Left cardiac atrium (tissue), 4 donors: ENCODE measurements at regions not wholly inside any gene's neighbourhood (a gene's known extent, or its start where the extent isn't known, plus 50 kb on each side); places are given as distances from the start of the nearest gene placed in this dataset.

Source experiments
- ATAC-seq, 2 donors: fragments of 200-7000 bp; cut with Tn5 transposase; one replicate each; pipeline ENCODE4 v1.9.1; 2020; ENCODE audit warnings: mild to moderate bottlenecking in 2 of 2, moderate library complexity in 2 of 2
- DNase-seq: peaks from one replicate; pipeline ENCODE4 v3.0.0-alpha.2; 2020
- intact Hi-C, 2 donors: fragments of 100-400 bp; cut with DNase I; formaldehyde crosslinking; loops; one replicate each; pipeline versions ENCODE4 v1.14.1 to v1.15.1; 2022 to 2023
- donor health status: DM: no; HTN: yes; CAD: no.
- donor health status: DM: no; HTN: yes; CAD: no; lungs with severe emphysema.
- donor health status: DM: yes; HTN: yes; CAD: no.
- donor health status: Dilated cardiomyopathy.

DNA sequence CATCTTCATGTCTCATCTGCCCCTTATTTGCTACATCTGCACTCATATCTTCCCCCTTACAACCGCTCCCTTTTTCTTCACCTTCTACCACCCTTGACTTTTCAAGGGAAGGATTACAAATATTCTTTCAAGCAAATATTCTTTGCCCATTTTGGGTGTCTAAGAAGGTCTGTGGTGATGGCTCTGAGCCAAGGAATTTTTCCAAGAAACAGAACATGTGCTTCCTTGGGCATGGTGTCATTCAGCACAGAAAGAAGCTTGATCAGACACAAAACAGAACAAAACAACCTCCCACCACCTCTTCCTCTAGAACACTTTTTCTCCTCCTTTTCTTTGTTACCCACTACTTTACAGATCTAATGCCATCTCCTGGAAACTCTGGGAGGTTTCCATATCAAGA, 313.7 kb downstream of the SATB2 start:
- intact Hi-C loops = no loop called here
- DNase-seq (no peak), ATAC-seq (no peak)

DNA sequence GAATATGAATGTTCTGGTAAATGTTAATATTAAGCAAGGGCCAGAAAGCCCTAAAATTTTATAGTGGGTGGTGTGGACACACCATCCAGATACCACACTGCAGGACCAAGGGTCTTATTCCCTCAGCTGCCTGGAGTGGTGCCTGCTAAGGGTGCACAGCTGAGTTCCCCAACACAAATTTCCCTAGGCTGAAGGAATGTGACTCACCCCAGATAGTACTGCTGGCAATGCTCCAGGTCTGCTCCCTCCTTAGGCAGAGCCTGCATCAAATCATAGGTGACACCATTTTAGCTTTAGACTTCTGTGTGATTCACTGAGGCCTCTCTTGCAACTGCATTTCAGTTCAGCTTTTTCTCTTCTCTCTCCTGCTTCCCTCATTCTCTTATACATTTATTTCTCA, 321.1 kb downstream of the SATB2 start:
- ATAC-seq (no peak), DNase-seq (no peak)
- intact Hi-C loops = no loop called here

DNA sequence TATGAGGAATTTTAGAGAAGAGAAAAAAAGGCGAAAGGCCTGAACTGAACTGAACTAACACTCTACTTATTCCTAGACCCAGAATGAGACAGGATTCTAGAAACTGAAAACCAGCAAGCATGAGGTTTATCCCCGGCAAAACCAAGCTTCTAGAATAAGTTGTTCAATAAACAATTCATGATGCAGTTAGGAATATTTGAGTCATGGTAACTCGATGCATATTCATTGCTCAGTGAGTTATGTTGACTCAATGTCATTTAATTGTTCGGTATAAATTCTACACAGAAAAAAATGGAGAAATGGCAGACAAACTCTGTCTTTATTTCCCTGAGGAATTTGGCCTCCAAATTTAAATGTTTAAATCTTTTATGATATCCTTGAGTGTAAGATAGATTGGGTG, 321.5 kb downstream of the SATB2 start:
- no peak for ATAC-seq
- intact Hi-C loops = no loop called here

GRCh38 chr2:199131876-199132275, 325.9 kb downstream of the SATB2 start:
- intact Hi-C loops = no loop called here
- no peak for DNase-seq
- ATAC-seq = no peak

More for the DNA sequence above, 321.5 kb downstream of the SATB2 start:
- no peak for DNase-seq

DNA sequence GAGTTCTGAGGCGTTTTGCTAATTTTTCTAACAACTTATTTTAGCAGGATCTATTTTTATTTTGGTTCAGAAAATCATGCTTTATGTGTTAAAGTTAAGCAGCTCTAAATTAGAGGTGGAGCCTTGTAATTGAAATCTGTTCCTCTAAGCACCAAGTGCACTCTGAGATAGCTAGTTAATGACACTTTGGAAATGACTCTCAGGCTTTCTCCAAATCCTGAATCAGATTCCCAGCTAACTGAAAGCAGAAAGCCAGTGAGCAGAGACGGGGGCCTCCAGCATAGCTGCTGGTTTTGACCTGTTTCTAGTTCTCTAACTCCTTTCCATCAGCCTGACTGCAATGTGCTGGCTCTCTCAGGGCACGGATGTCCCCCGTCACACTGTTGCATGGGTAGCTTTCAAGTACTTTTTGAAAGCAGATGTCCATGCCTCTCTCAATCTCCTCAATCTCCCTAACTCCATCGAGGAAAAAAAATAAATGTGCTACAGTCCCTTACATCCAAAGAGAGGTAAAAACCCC, 326.5 kb downstream of the SATB2 start:
- no peak for DNase-seq

DNA sequence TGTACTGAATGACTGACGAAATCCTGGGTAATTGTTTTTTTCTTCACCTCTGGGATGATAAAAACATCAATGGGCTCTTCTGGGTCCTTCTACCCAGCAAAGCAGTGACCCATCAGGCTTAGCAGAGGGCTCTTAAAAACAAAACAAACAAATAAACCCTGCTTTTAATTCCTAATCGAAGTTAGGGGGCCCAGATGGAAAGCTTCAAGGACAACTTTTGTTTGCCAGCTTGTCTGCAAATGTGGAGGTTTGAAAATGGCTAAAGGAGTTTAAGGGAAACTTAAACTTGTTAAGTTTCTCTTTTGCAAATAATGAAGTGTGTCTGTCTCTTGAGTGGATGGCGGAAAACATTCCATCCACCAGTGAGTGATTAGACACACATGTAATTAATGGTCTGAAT, 327.2 kb downstream of the SATB2 start:
- ATAC-seq = no peak
- intact Hi-C loops = no loop called here

More for the DNA sequence above, 326.5 kb downstream of the SATB2 start:
- no peak for ATAC-seq
- intact Hi-C loops = no loop called here

DNA sequence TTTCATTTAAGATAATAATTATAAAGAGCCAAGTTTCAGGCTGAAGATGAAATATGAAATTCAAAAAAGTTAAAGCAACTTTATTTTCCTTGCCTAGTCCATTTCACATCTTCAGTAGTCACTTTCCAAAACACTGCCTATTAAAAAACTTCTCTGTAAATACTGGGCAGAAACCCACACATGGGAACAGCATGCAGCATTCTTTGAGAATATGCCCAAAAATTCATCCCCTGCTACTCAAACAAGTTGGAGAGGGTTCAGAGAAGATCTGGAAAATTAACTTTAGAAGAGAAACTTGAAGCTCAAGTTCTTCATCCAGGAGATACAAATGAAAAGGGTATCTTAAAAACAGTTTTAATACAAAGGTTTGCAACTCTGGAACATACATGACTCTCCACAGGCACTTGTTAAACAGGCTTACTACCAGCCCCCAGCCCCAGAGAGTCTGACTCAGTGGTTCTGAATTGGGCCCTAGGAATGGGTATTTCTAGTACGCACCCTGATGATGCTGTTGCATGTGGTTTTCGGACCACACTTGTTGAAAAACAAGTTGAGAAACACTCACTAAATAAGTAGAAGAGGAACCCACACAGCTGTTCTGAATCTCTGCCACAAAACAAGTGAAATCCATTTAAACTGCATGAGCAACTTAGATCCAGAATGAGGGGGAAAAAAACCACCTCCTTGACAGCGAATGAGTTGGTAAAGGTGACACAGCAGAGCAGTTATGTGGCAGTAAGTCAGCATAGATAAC, 329.1 kb downstream of the SATB2 start:
- DNase-seq = no peak
- intact Hi-C loops = no loop called here
- no peak for ATAC-seq

More for the DNA sequence above, 327.2 kb downstream of the SATB2 start:
- no peak for DNase-seq

- DNase-seq (no peak), ATAC-seq (no peak)
- intact Hi-C loops = no loop called here
Measured at GRCh38 chr2:199119796-199120195, 337.9 kb downstream of the SATB2 start.

- ATAC-seq (no peak), DNase-seq (no peak)
- intact Hi-C loops = no loop called here
Measured at GRCh38 chr2:199118673-199119112, 339.0 kb downstream of the SATB2 start.

GRCh38 chr2:199115169-199115568, 342.6 kb downstream of the SATB2 start:
- intact Hi-C loops = no loop called here
- DNase-seq = no peak
- no peak for ATAC-seq

- no peak for DNase-seq
- ATAC-seq = no peak
Measured at GRCh38 chr2:199113111-199113510, 344.6 kb downstream of the SATB2 start.

DNA sequence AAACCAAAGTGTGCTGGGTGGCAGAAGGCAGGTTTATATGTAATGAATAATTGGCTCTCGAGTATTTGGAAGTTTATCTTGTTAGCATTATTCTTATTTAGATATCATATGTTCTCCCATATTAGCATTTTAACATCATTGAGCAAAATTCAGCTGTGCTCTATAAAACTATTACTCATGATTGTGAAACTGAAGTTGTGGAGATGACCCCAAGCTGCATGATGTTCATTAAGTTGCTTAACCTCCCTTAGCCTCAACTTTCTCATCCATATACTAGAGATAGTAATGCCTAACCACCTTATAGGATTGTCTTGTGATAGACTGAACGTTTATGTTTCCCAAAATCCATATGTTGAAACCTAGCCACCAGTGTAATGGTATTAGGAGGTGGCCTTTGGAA, 346.3 kb downstream of the SATB2 start:
- no peak for DNase-seq
- ATAC-seq = no peak
- intact Hi-C loops = no loop called here

More at GRCh38 chr2:199113111-199113510, 344.6 kb downstream of the SATB2 start:
- intact Hi-C loops = no loop called here

DNA sequence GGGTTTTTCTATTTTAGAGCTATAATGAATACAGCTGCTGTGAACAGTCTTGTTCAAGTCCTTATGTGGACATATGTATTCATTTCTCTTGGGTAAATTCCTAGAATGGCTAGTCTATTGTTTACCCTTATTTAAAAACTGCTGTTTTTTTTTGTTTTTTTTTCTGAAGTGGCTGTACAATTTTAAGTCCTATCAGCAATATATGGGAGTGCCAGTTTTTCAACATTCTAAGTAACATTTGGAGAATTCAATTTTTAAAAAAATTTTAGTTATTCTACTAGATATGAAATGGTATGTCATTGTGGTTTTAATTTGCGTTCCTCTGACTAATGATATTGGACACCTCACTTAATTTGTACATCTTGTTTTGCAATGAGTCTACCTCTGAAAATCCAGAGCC, 349.7 kb downstream of the SATB2 start:
- DNase-seq (no peak), ATAC-seq (no peak)
- intact Hi-C loops = no loop called here

GRCh38 chr2:199105826-199106225, 351.9 kb downstream of the SATB2 start:
- no peak for DNase-seq
- no peak for ATAC-seq
- intact Hi-C loops = no loop called here

DNA sequence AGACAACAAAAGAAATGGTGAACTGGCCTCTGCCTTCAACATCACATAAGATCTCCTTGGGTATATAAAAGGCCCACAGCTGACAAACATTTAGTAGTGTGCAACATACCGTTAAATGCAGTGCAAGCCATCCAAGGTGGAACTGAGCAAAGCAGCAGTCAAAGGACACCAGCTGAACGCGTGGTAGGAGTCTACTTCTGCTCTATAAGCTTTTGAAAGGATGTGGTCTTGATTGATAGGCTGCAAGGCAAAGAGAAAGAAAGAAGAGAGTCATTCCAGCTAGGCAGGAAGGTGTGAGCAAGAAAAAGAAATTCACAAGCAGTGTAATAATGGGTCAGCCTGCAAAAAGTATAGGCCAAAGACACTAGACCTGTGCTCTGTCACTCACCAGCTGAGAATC, 356.3 kb downstream of the SATB2 start:
- no peak for ATAC-seq
- no peak for DNase-seq
- intact Hi-C loops = no loop called here

DNA sequence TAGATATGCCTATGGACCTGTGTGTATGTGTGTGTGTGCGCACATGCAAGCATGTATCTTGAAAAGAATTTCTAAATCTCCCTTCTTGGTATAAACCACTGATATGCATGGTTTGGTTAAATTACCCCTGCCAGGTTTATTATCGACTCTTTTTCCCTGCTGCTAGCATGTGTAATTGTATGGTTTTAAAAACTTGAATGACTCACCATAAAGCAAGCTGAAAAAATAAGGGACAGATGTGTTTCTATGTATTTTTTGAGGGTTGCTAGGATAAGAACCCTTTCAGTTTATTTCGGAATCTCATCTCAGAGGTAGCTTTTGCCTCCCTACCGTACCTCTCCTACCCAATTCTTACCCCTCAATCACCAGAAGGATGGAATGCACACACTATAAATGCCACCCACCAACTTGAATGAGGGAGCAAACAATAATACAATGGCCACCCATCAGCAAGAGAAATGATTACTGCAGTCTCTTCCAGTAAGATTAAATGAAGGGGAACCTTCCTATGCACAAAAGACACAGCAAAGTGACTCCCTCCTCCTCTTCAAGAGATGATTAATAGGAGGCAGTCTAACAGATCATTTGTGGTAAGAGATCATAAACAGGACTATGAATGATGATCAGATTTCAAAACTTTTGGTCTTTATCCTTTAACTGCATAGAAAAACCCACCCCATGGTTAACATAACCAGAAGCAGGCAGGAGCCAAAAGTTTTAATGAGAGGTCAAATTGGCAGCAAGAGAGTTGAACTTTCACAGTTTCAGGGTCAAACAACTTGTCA, 357.2 kb downstream of the SATB2 start:
- ATAC-seq (no peak), DNase-seq (no peak)
- intact Hi-C loops = no loop called here

DNA sequence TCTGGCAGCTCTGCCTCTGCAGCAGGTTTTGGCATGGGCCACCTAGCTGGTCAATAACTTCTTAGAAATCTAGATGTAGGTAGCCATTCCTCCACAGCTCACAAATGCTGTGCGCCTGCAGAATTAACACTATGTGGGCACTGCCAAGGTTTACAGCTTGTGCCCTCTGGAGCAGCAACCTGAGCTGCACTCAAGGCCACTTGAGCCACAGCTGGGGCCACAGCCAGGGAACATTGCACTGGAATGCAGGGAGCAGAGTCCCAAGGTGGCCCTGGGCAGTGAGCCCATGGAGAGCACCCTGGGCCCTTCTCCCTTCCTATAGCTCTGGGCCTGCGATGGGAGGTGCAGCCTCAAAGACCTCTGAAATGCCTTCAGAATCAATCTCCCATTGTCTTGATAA, 365.3 kb downstream of the SATB2 start:
- intact Hi-C loops = no loop called here
- no peak for ATAC-seq

DNA sequence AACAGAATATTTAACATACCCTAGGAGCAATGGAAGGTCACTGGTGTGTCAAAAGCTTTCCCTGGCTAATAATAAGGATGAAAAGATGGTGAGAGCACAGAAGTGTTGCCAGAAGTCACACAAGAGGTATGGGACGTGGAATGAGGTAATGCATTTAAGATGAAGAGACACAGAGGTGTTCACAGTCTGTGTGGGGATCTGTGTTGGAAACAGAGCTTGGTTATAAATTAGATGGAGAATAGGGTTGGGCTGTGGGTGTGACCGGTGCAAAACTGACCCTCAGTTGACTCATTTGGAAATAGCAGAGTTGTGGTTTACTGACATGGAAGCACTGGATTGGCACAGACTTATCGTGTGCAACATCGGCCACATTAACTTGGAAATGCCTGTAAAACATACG, 372.5 kb downstream of the SATB2 start:
- DNase-seq = no peak
- intact Hi-C loops = no loop called here
- ATAC-seq = no peak

More for the DNA sequence above, 365.3 kb downstream of the SATB2 start:
- no peak for DNase-seq

DNA sequence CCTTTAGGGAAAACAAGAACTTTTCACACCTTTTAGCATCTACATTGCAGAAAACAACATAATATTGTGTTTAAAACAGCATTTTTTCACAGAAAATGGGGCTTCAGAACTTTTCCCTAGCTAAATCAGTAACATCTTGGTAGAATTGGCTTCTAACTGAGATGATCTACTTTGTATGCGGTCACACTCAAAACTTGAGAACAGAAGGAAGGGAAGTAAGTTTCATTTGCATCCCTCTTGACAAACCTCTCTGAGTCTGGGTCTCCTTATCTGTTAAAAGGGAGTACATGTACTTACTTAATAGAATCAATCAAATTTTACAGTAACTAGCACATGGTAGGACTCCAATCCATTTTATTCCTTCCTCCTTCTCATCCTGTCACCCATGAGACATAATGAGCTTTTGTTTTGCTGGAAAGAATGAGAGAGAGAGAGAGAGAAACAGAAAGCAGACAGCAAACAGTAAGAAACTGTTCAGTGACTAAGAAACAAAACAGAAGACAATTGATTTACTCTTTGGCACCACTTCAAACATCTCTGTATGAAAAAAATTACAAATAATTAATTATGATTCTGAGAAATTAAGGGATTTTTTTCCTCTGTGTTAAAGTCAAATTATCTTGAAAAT, 387.3 kb downstream of the SATB2 start:
- no peak for DNase-seq
- intact Hi-C loops = no loop called here
- no peak for ATAC-seq

- intact Hi-C loops = no loop called here
- ATAC-seq (no peak), DNase-seq (no peak)
Measured at GRCh38 chr2:199064201-199064600, 393.5 kb downstream of the SATB2 start.
